ENCODE measurements at regions not wholly inside any gene's neighbourhood (a gene's known extent, or its start where the extent isn't known, plus 50 kb on each side); places are given as distances from the start of the nearest gene placed in this dataset.

GRCh38 chr17:52233176-52233575 lies 74.7 kb upstream of the CA10 start:
- no peaks in the 10 kb centered on the region for H3K27me3 ChIP-seq (ENCODE audit: insufficient read depth, poor library complexity, severe bottlenecking)
- no peak for TF ChIP-seq CTCF (IDR thresholded peaks at IDR 0.05; ENCODE audit: poor library complexity, severe bottlenecking)
- H3K27ac ChIP-seq (ENCODE audit: poor library complexity, severe bottlenecking): peak overlapping the region; percentile 19
- peaks cover 15% of the 10 kb centered on the region for H3K4me1 ChIP-seq (ENCODE audit: insufficient read depth, poor library complexity, severe bottlenecking)
- DNase-seq (ENCODE audit: low spot score) (no peak), ATAC-seq (ENCODE audit: low read depth) (peak; percentile 81)
- no peaks in the 10 kb centered on the region for H3K9me3 ChIP-seq (ENCODE audit: severe bottlenecking)
- no peak overlapping the region for H3K4me3 ChIP-seq (ENCODE audit: severe bottlenecking)
- H3K36me3 ChIP-seq (ENCODE audit: low read depth): no peaks in the 10 kb centered on the region

- Histone ChIP-seq H3K4me1 (ENCODE audit: insufficient read depth, poor library complexity, severe bottlenecking) (peaks cover 13% of the 10 kb centered on the region), H3K36me3 (ENCODE audit: low read depth) (no peaks in the 10 kb centered on the region), H3K27ac (ENCODE audit: poor library complexity, severe bottlenecking) (no peak overlapping the region), H3K4me3 (ENCODE audit: severe bottlenecking) (no peak overlapping the region), H3K27me3 (ENCODE audit: insufficient read depth, poor library complexity, severe bottlenecking) (no peaks in the 10 kb centered on the region), H3K9me3 (ENCODE audit: severe bottlenecking) (no peaks in the 10 kb centered on the region)
- no peak for ATAC-seq (ENCODE audit: low read depth)
- no peak for TF ChIP-seq CTCF (IDR thresholded peaks at IDR 0.05; ENCODE audit: poor library complexity, severe bottlenecking)
- no peak for DNase-seq (ENCODE audit: low spot score)
Observed at GRCh38 chr17:52228823-52229222, 70.3 kb upstream of the CA10 start.

GRCh38 chr17:52227926-52228325 lies 69.4 kb upstream of the CA10 start:
- Histone ChIP-seq H3K27ac (ENCODE audit: poor library complexity, severe bottlenecking) (no peak overlapping the region), H3K4me3 (ENCODE audit: severe bottlenecking) (no peak overlapping the region), H3K36me3 (ENCODE audit: low read depth) (no peaks in the 10 kb centered on the region), H3K4me1 (ENCODE audit: insufficient read depth, poor library complexity, severe bottlenecking) (peaks cover 7% of the 10 kb centered on the region), H3K27me3 (ENCODE audit: insufficient read depth, poor library complexity, severe bottlenecking) (no peaks in the 10 kb centered on the region), H3K9me3 (ENCODE audit: severe bottlenecking) (no peaks in the 10 kb centered on the region)
- no peak for DNase-seq (ENCODE audit: low spot score)
- ATAC-seq (ENCODE audit: low read depth): no peak
- no peak for TF ChIP-seq CTCF (IDR thresholded peaks at IDR 0.05; ENCODE audit: poor library complexity, severe bottlenecking)

GRCh38 chr17:52213451-52213850 lies 54.9 kb upstream of the CA10 start:
- Histone ChIP-seq H3K4me3 (ENCODE audit: severe bottlenecking) (no peak overlapping the region), H3K9me3 (ENCODE audit: severe bottlenecking) (no peaks in the 10 kb centered on the region), H3K4me1 (ENCODE audit: insufficient read depth, poor library complexity, severe bottlenecking) (no peaks in the 10 kb centered on the region), H3K36me3 (ENCODE audit: low read depth) (no peaks in the 10 kb centered on the region), H3K27me3 (ENCODE audit: insufficient read depth, poor library complexity, severe bottlenecking) (peaks cover 10% of the 10 kb centered on the region), H3K27ac (ENCODE audit: poor library complexity, severe bottlenecking) (no peak overlapping the region)
- DNase-seq (ENCODE audit: low spot score) (no peak), ATAC-seq (ENCODE audit: low read depth) (no peak)
- no peak for TF ChIP-seq CTCF (IDR thresholded peaks at IDR 0.05; ENCODE audit: poor library complexity, severe bottlenecking)

GRCh38 chr17:52212851-52213250 lies 54.3 kb upstream of the CA10 start:
- H3K27ac ChIP-seq (ENCODE audit: poor library complexity, severe bottlenecking): no peak overlapping the region
- ATAC-seq (ENCODE audit: low read depth): no peak
- H3K9me3 ChIP-seq (ENCODE audit: severe bottlenecking): no peaks in the 10 kb centered on the region
- H3K4me1 ChIP-seq (ENCODE audit: insufficient read depth, poor library complexity, severe bottlenecking): no peaks in the 10 kb centered on the region
- no peak for TF ChIP-seq CTCF (IDR thresholded peaks at IDR 0.05; ENCODE audit: poor library complexity, severe bottlenecking)
- peaks cover 15% of the 10 kb centered on the region for H3K27me3 ChIP-seq (ENCODE audit: insufficient read depth, poor library complexity, severe bottlenecking)
- H3K4me3 ChIP-seq (ENCODE audit: severe bottlenecking): no peak overlapping the region
- no peak for DNase-seq (ENCODE audit: low spot score)
- no peaks in the 10 kb centered on the region for H3K36me3 ChIP-seq (ENCODE audit: low read depth)

Data from RWPE2 (cell line).